ENCODE measurements at regions not wholly inside any gene's neighbourhood (a gene's known extent, or its start where the extent isn't known, plus 50 kb on each side); places are given as distances from the start of the nearest gene placed in this dataset.

GRCh38 chr2:751474-751873 lies 74.3 kb upstream of the TMEM18 start:
- TF ChIP-seq ZNF124 (CRISPR knock-in tag; IDR thresholded peaks at IDR 0.05) (no peak), NCOA2 (CRISPR knock-in tag; IDR thresholded peaks at IDR 0.05) (no peak), ZKSCAN8 (CRISPR knock-in tag; IDR thresholded peaks at IDR 0.05; ENCODE audit: borderline replicate concordance) (no peak), JUN (CRISPR knock-in tag; IDR thresholded peaks at IDR 0.05) (no peak), ZBTB21 (CRISPR knock-in tag; IDR thresholded peaks at IDR 0.05) (no peak), ETV6 (CRISPR knock-in tag; conservative IDR thresholded peaks at IDR 0.05) (no peak), DPF2 (CRISPR knock-in tag; IDR thresholded peaks at IDR 0.05; ENCODE audit: borderline replicate concordance, low read depth) (no peak), TRIM24 (CRISPR knock-in tag; IDR thresholded peaks at IDR 0.05) (no peak), ZFX (CRISPR knock-in tag; IDR thresholded peaks at IDR 0.05; ENCODE audit: low read depth) (no peak), SMARCC2 (IDR thresholded peaks at IDR 0.05) (no peak)
